ENCODE measurements at regions not wholly inside any gene's neighbourhood (a gene's known extent, or its start where the extent isn't known, plus 50 kb on each side); places are given as distances from the start of the nearest gene placed in this dataset.

DNA sequence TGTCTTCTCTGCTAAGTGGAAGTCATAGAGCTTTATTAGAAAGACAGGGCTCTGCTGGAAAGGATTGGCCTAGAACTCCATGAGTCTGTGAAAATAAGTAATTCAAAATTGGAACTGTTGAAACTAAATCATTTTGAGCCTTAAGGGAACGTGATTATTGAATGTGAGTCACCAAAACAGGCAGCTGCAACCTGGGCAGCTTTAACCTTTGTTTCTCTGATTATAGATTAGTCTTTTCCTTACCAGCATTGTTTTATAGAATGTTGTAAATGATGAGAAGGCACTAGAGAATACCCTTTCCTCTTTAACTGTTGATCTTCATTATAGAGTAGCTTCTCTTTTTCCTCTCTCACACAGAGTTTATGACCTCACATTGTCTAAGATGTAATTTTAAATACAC is 638.8 kb upstream of the SLITRK6 start (continued):
- TF ChIP-seq MAFK (conservative IDR thresholded peaks at IDR 0.05 in 1 of 2, IDR thresholded peaks at IDR 0.05 in 1 of 2; ENCODE audit: low read length in 2 of 2) = no peak
- no peak for TF ChIP-seq ZBTB1 (CRISPR knock-in tag; IDR thresholded peaks at IDR 0.05; ENCODE audit: borderline replicate concordance)
- no peak for TF ChIP-seq TAF1 (CRISPR knock-in tag; IDR thresholded peaks at IDR 0.05)
- TF ChIP-seq SRSF4 (IDR thresholded peaks at IDR 0.05; ENCODE audit: low read depth, low read length, poor library complexity, severe bottlenecking) = no peak

DNA sequence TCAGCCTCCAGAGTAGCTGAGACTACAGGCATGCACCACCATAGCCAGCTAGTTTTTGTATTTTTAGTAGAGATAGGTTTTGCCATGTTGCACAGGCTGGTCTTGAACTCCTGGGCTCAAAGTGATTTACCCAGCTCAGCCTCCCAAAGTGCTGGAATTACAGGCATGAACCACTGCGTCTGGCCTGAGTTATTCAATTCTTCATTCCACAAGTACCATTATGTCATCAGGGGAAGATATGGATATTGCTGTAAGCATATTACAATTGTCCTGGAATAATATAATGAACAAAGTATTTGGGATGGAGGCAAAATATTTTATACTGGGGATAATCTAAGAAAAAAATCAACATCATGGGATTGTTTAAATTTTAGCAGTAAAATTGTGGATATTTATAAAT is 646.0 kb upstream of the SLITRK6 start:
- H3K27ac ChIP-seq (ENCODE audit: extremely low read length, insufficient read depth, low read length) = no peak overlapping the region
- no peaks in the 10 kb centered on the region for H3K36me3 ChIP-seq (replicated peaks in 1 of 2; ENCODE audit: control insufficient read depth in 1 of 2, insufficient read depth in 2 of 2, low read length in 2 of 2)
- no peak overlapping the region for H2AFZ ChIP-seq (ENCODE audit: low read length)
- no peaks in the 10 kb centered on the region for H3K9me3 ChIP-seq (ENCODE audit: low read length)
- ChIA-PET POLR2A (no interaction called here), CTCF (ENCODE audit: low intra/inter-chr PET ratio, low total read pairs) (no interaction called here)
- TF ChIP-seq ZNF432 (CRISPR knock-in tag; IDR thresholded peaks at IDR 0.05; ENCODE audit: borderline replicate concordance) (no peak), RELA (CRISPR knock-in tag; IDR thresholded peaks at IDR 0.05) (no peak), HNRNPL (IDR thresholded peaks at IDR 0.05; ENCODE audit: low read depth, low read length) (no peak), TSC22D2 (CRISPR knock-in tag; IDR thresholded peaks at IDR 0.05; ENCODE audit: borderline replicate concordance) (no peak)
- TF ChIP-seq, protein P1, sequence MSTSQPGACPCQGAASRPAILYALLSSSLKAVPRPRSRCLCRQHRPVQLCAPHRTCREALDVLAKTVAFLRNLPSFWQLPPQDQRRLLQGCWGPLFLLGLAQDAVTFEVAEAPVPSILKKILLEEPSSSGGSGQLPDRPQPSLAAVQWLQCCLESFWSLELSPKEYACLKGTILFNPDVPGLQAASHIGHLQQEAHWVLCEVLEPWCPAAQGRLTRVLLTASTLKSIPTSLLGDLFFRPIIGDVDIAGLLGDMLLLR (CRISPR knock-in tag; IDR thresholded peaks at IDR 0.05) = no peak
- FAIRE-seq (no peak), ATAC-seq (no peak), DNase-seq (ENCODE audit: low spot score) (no peak)
- no peak overlapping the region for H3K4me3 ChIP-seq (replicated peaks in 1 of 3; ENCODE audit: insufficient read depth in 1 of 3, low read depth in 2 of 3, low read length in 3 of 3)
- 6% methylated on average over 1 of the region's 1 CpG for WGBS (ENCODE audit: low lambda C conversion rate)
- in situ Hi-C loops (cut with HindIII; ENCODE audit: extremely low pct_ligation_motif_present, low pct_unique_long_range_greater_than_20kb) (no loop called here), intact Hi-C loops (cut with micrococcal nuclease; ENCODE audit: unreplicated experiment) (no loop called here)
- no TSS peak for BruUV-seq (replicated peaks)
- H3K79me2 ChIP-seq (ENCODE audit: insufficient read depth, low read length) = no peaks in the 10 kb centered on the region
- H3K4me1 ChIP-seq (ENCODE audit: insufficient read depth, low read length) = no peaks in the 10 kb centered on the region
- no peak overlapping the region for H3K9ac ChIP-seq (ENCODE audit: insufficient read depth, low read depth, low read length)
- no peaks in the 10 kb centered on the region for H3K27me3 ChIP-seq (ENCODE audit: control insufficient read depth in 1 of 2, insufficient read depth in 2 of 2, low read length in 2 of 2)
- H4K20me1 ChIP-seq (ENCODE audit: insufficient read depth, low read length) = no peaks in the 10 kb centered on the region
- H3K4me2 ChIP-seq (ENCODE audit: low read depth, low read length) = no peak overlapping the region

Measured in HepG2 (cell line).